Loucy (cell line): ENCODE measurements at regions not wholly inside any gene's neighbourhood (a gene's known extent, or its start where the extent isn't known, plus 50 kb on each side); places are given as distances from the start of the nearest gene placed in this dataset.

Experiments
- H2AFZ ChIP-seq: fragments of 200-600 bp; sonication (generic); 2 replicates; pipeline ENCODE4 v1.6.0; 2016; ENCODE audit warnings: antibody characterized with exemption, mild to moderate bottlenecking, low read length, moderate library complexity
- H3F3A ChIP-seq: fragments of 200-600 bp; 2 replicates; pipeline ENCODE4 v1.6.0; 2016; ENCODE audit warnings: antibody characterized with exemption, low read depth, mild to moderate bottlenecking
- H3K27me3 ChIP-seq: fragments of 200-600 bp; sonication (generic); 2 replicates; pipeline ENCODE4 v1.6.1; 2014; ENCODE audit warnings: low read length, mild to moderate bottlenecking; ENCODE audit not compliant: insufficient read depth, poor library complexity, severe bottlenecking
- H3K36me3 ChIP-seq: fragments of 200-600 bp; sonication (generic); 2 replicates; pipeline ENCODE4 v1.6.1; 2016; ENCODE audit warnings: low read length; ENCODE audit not compliant: insufficient read depth
- H3K4me1 ChIP-seq: fragments of 200-600 bp; sonication (generic); 2 replicates; pipeline ENCODE4 v1.5.1; 2014; ENCODE audit warnings: low read length, mild to moderate bottlenecking; ENCODE audit not compliant: insufficient read depth, poor library complexity, severe bottlenecking
- H3K4me2 ChIP-seq: fragments of 200-600 bp; sonication (generic); 2 replicates; pipeline ENCODE4 v1.6.0; 2014; ENCODE audit warnings: antibody characterized with exemption, low read length, low read depth, mild to moderate bottlenecking; ENCODE audit not compliant: poor library complexity, severe bottlenecking
- H3K4me3 ChIP-seq: fragments of 200-600 bp; sonication (generic); 2 replicates; pipeline ENCODE4 v1.5.1; 2014; ENCODE audit warnings: low read length, mild to moderate bottlenecking, mixed read lengths; ENCODE audit not compliant: poor library complexity, severe bottlenecking
- H3K79me2 ChIP-seq: fragments of 200-600 bp; sonication (generic); 2 replicates; pipeline ENCODE4 v1.6.1; 2014; ENCODE audit warnings: low read length; ENCODE audit not compliant: insufficient read depth
- H3K9ac ChIP-seq: fragments of 200-600 bp; sonication (generic); 2 replicates; pipeline ENCODE4 v1.6.0; 2014; ENCODE audit warnings: mild to moderate bottlenecking, low read depth, low read length, moderate library complexity; ENCODE audit not compliant: poor library complexity, severe bottlenecking
- H3K9me2 ChIP-seq: fragments of 200-600 bp; sonication (generic); replicated peaks from 2 replicates; pipeline ENCODE4 v1.6.1; 2016; ENCODE audit warnings: low read depth, low read length, mixed read lengths
- H3K9me3 ChIP-seq: fragments of 200-600 bp; sonication (generic); 2 replicates; pipeline ENCODE4 v1.6.1; 2014; ENCODE audit warnings: mild to moderate bottlenecking, antibody characterized with exemption, low read length, low read depth; ENCODE audit not compliant: insufficient read depth
- H4K20me1 ChIP-seq: fragments of 200-600 bp; sonication (generic); 2 replicates; pipeline ENCODE4 v1.6.0; 2014; ENCODE audit warnings: antibody characterized with exemption, low read length, mild to moderate bottlenecking; ENCODE audit not compliant: insufficient read depth, poor library complexity, severe bottlenecking
- CTCF ChIP-seq: fragments of 200-600 bp; sonication (generic); conservative IDR thresholded peaks from 2 replicates; pipeline ENCODE4 v1.5.1; 2014; ENCODE audit warnings: mild to moderate bottlenecking, antibody characterized with exemption, low read length
- EZH2phosphoT487 ChIP-seq: fragments of 200-600 bp; IDR thresholded peaks from 2 replicates; pipeline ENCODE4 v1.6.1; 2018; ENCODE audit warnings: antibody characterized with exemption, mild to moderate bottlenecking, moderate library complexity, borderline replicate concordance

DNA sequence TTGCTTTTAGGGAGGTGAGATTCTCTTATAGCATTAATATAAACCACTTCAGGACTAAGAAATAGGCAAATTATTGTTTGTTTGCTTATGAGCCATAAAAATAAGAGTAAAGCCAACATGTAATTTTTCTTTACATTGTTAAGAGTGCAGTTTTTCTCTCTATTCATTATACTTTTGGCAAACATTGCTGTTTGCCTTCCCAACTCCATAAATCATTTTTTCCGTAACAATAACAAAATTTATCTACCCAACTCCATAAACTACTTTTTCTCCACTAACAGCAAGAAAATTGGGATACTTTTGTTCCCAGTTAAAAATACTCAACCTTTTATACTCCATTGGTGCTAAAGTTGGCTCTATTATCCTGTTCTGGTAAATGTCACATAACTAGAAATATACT lies 229.7 kb upstream of the GPRIN3 start:
- no peaks in the 10 kb centered on the region for H3K79me2 ChIP-seq
- H3K9ac ChIP-seq, result no peak overlapping the region
- H3K9me2 ChIP-seq, result no peaks in the 10 kb centered on the region
- no peak overlapping the region for H3K4me3 ChIP-seq
- H3F3A ChIP-seq, result no peaks in the 10 kb centered on the region
- H3K36me3 ChIP-seq, result no peaks in the 10 kb centered on the region
- no peak overlapping the region for H3K4me2 ChIP-seq
- no peaks in the 10 kb centered on the region for H3K27me3 ChIP-seq
- peaks cover 22% of the 10 kb centered on the region for H3K4me1 ChIP-seq
- no peak overlapping the region for H2AFZ ChIP-seq
- no peaks in the 10 kb centered on the region for H4K20me1 ChIP-seq
- no peaks in the 10 kb centered on the region for H3K9me3 ChIP-seq
- TF ChIP-seq CTCF (no peak), EZH2phosphoT487 (no peak)

DNA sequence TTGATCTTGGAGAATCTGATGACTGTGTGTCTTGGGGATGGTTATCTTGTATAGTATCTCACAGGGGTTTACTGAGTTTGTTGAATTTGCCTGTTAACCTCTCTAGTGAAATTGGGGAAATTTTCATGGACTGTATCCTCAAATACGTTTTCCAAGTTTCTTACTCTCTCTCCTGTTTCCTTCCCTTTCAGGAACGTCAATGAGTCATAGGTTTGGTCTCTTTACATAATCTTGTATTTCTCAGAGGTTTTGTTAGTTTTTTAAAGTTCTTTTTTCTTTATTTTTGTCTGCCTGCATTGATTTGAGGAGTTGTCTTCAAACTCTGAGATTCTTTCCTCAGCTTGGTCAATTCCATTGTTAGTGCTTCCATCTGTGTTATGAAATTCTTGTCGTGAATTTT lies 227.7 kb upstream of the GPRIN3 start:
- Histone ChIP-seq H3K36me3 (no peaks in the 10 kb centered on the region), H3K9me3 (no peaks in the 10 kb centered on the region), H3K4me2 (no peak overlapping the region), H4K20me1 (no peaks in the 10 kb centered on the region), H2AFZ (no peak overlapping the region), H3K9me2 (no peaks in the 10 kb centered on the region), H3K79me2 (no peaks in the 10 kb centered on the region), H3K4me3 (no peak overlapping the region), H3K9ac (no peak overlapping the region), H3K4me1 (peaks cover 17% of the 10 kb centered on the region), H3F3A (no peaks in the 10 kb centered on the region), H3K27me3 (no peaks in the 10 kb centered on the region)
- TF ChIP-seq EZH2phosphoT487, result no peak
- no peak for TF ChIP-seq CTCF

GRCh38 chr4:89534356-89534755 lies 226.8 kb upstream of the GPRIN3 start:
- Histone ChIP-seq H4K20me1 (no peaks in the 10 kb centered on the region), H3K9me2 (no peaks in the 10 kb centered on the region), H3K36me3 (no peaks in the 10 kb centered on the region), H3K4me3 (no peak overlapping the region), H3K9ac (no peak overlapping the region), H3K4me2 (no peak overlapping the region), H2AFZ (no peak overlapping the region), H3K4me1 (peaks cover 12% of the 10 kb centered on the region), H3F3A (no peaks in the 10 kb centered on the region), H3K9me3 (no peaks in the 10 kb centered on the region), H3K27me3 (no peaks in the 10 kb centered on the region), H3K79me2 (no peaks in the 10 kb centered on the region)
- TF ChIP-seq CTCF, result no peak
- no peak for TF ChIP-seq EZH2phosphoT487
